H9 (cell line): ENCODE measurements at regions not wholly inside any gene's neighbourhood (a gene's known extent, or its start where the extent isn't known, plus 50 kb on each side); places are given as distances from the start of the nearest gene placed in this dataset.

Source experiments
- DNase-seq: peaks from one replicate; pipeline ENCODE4 v3.0.0-alpha.2; 2017
- H2AFZ ChIP-seq: one replicate; pipeline ENCODE4 v1.6.1; 2013; ENCODE audit warnings: mild to moderate bottlenecking, low read length, control low read depth, moderate library complexity
- H2AK5ac ChIP-seq: 2 replicates; pipeline ENCODE4 v1.6.1; 2013; ENCODE audit warnings: low read length, control low read depth, mixed read lengths; ENCODE audit not compliant: insufficient read length
- H2BK120ac ChIP-seq: one replicate; pipeline ENCODE4 v1.6.1; 2013; ENCODE audit warnings: low read depth, mild to moderate bottlenecking, low read length, control low read depth, inconsistent platforms; ENCODE audit not compliant: poor library complexity, severe bottlenecking
- H2BK12ac ChIP-seq: 2 replicates; pipeline ENCODE4 v1.6.1; 2013; ENCODE audit warnings: low read length, control low read depth, mixed read lengths, low read depth; ENCODE audit not compliant: insufficient read length
- H2BK15ac ChIP-seq: 2 replicates; pipeline ENCODE4 v1.6.1; 2013; ENCODE audit warnings: low read depth, low read length, control low read depth
- H2BK20ac ChIP-seq: one replicate; pipeline ENCODE4 v1.6.1; 2013; ENCODE audit warnings: low read depth, mild to moderate bottlenecking, low read length, control low read depth, inconsistent platforms; ENCODE audit not compliant: poor library complexity, severe bottlenecking
- H2BK5ac ChIP-seq: 2 replicates; pipeline ENCODE4 v1.6.1; 2013; ENCODE audit warnings: low read length, control low read depth, mixed read lengths; ENCODE audit not compliant: insufficient read length
- H3K14ac ChIP-seq: 2 replicates; pipeline ENCODE4 v1.6.1; 2013; ENCODE audit warnings: low read length, control low read depth; ENCODE audit not compliant: insufficient read depth
- H3K18ac ChIP-seq: 2 replicates; pipeline ENCODE4 v1.6.1; 2013; ENCODE audit warnings: low read depth, mild to moderate bottlenecking, mixed read lengths, low read length, control low read depth; ENCODE audit not compliant: insufficient read length
- H3K23ac ChIP-seq: 2 replicates; pipeline ENCODE4 v1.6.1; 2013; ENCODE audit warnings: low read length, control low read depth, mixed read lengths, low read depth; ENCODE audit not compliant: insufficient read length
- H3K23me2 ChIP-seq: 2 replicates; pipeline ENCODE4 v1.6.1; 2013; ENCODE audit warnings: low read depth, mild to moderate bottlenecking, mixed read lengths, low read length, control low read depth; ENCODE audit not compliant: insufficient read length, poor library complexity, severe bottlenecking
- H3K27ac ChIP-seq: 2 replicates; pipeline ENCODE4 v1.5.1; 2013; ENCODE audit warnings: low read length, control low read depth, mixed read lengths, low read depth; ENCODE audit not compliant: insufficient read length
- H3K27me3 ChIP-seq: 2 replicates; pipeline ENCODE4 v1.6.1; 2013; ENCODE audit warnings: low read length, control low read depth, inconsistent platforms; ENCODE audit not compliant: insufficient read depth
- H3K4ac ChIP-seq: 2 replicates; pipeline ENCODE4 v1.6.1; 2013; ENCODE audit warnings: low read depth, mild to moderate bottlenecking, control low read depth, inconsistent platforms, low read length, moderate library complexity
- H3K4me1 ChIP-seq: 2 replicates; pipeline ENCODE4 v1.6.1; 2013; ENCODE audit warnings: low read length, control low read depth, inconsistent platforms; ENCODE audit not compliant: insufficient read depth
- H3K4me2 ChIP-seq: 2 replicates; pipeline ENCODE4 v1.6.1; 2013; ENCODE audit warnings: low read length, control low read depth, mixed read lengths; ENCODE audit not compliant: insufficient read length, insufficient read depth
- H3K56ac ChIP-seq: 2 replicates; pipeline ENCODE4 v1.6.1; 2013; ENCODE audit warnings: low read depth, mild to moderate bottlenecking, mixed read lengths, low read length, control low read depth; ENCODE audit not compliant: insufficient read length
- H3K79me1 ChIP-seq: 2 replicates; pipeline ENCODE4 v1.6.1; 2013; ENCODE audit warnings: low read depth, mild to moderate bottlenecking, moderate library complexity, low read length, control low read depth, inconsistent platforms; ENCODE audit not compliant: insufficient read depth, poor library complexity, severe bottlenecking
- H3K79me2 ChIP-seq: 2 replicates; pipeline ENCODE4 v1.6.1; 2013; ENCODE audit warnings: low read length, control low read depth, inconsistent platforms; ENCODE audit not compliant: insufficient read depth
- H3K9ac ChIP-seq: 2 replicates; pipeline ENCODE4 v1.6.1; 2013; ENCODE audit warnings: low read length, control low read depth, mixed read lengths; ENCODE audit not compliant: insufficient read length; ENCODE audit errors: extremely low read depth
- H3K9me3 ChIP-seq: one replicate; pipeline ENCODE4 v1.6.1; 2013; ENCODE audit warnings: low read depth, low read length, inconsistent platforms; ENCODE audit not compliant: control insufficient read depth
- H3T11ph ChIP-seq: one replicate; pipeline ENCODE4 v1.6.1; 2013; ENCODE audit warnings: mild to moderate bottlenecking, low read length, control low read depth, inconsistent platforms
- H4K20me1 ChIP-seq: one replicate; pipeline ENCODE4 v1.6.1; 2013; ENCODE audit not compliant: control insufficient read depth, insufficient read length, insufficient read depth
- H4K5ac ChIP-seq: 2 replicates; pipeline ENCODE4 v1.6.1; 2013; ENCODE audit warnings: low read depth, mild to moderate bottlenecking, mixed read lengths, low read length, control low read depth; ENCODE audit not compliant: insufficient read length
- H4K8ac ChIP-seq: replicated peaks from 2 replicates; pipeline ENCODE4 v1.6.1; 2013; ENCODE audit warnings: low read length, control low read depth, mixed read lengths, low read depth; ENCODE audit not compliant: insufficient read length
- H4K91ac ChIP-seq: 2 replicates; pipeline ENCODE4 v1.6.1; 2013; ENCODE audit warnings: low read depth, mild to moderate bottlenecking, moderate library complexity, mixed read lengths, low read length, control low read depth; ENCODE audit not compliant: insufficient read length
- H3K27ac Mint-ChIP-seq, 3 experiments: 2 replicates in 2 of 3; 3 replicates in 1 of 3; pipeline ENCODE4 v1.8.0; 2020 to 2021; ENCODE audit warnings: mixed read lengths in 3 of 3, mild to moderate bottlenecking in 1 of 3, moderate library complexity in 1 of 3
- H3K27me3 Mint-ChIP-seq: 2 replicates; pipeline ENCODE4 v1.8.0; 2021; ENCODE audit warnings: low read depth, mild to moderate bottlenecking, moderate library complexity, mixed read lengths
- H3K36me3 Mint-ChIP-seq, 3 experiments: 2 replicates in 2 of 3; 3 replicates in 1 of 3; pipeline ENCODE4 v1.8.0; 2020 to 2021; ENCODE audit warnings: low read depth in 3 of 3, mixed read lengths in 3 of 3; ENCODE audit not compliant: insufficient read depth in 1 of 3
- H3K4me1 Mint-ChIP-seq, 2 experiments: 2 replicates each; pipeline ENCODE4 v1.8.0; 2020; ENCODE audit warnings: mixed read lengths in 2 of 2
- H3K4me3 Mint-ChIP-seq, 2 experiments: 2 replicates in 1 of 2; 3 replicates in 1 of 2; pipeline ENCODE4 v1.8.0; 2020 to 2021; ENCODE audit warnings: mild to moderate bottlenecking in 2 of 2, mixed read lengths in 2 of 2, moderate library complexity in 1 of 2
- H3K9me3 Mint-ChIP-seq, 2 experiments: 2 replicates in 1 of 2; 3 replicates in 1 of 2; pipeline ENCODE4 v1.8.0; 2020; ENCODE audit warnings: mild to moderate bottlenecking in 2 of 2, mixed read lengths in 2 of 2, moderate library complexity in 1 of 2
- WGBS: extraction: QIAGEN DNeasy Blood & Tissue Kit; methylation state at CpG from one replicate; pipeline ENCODE4 v1.1.7; 2013; ENCODE audit warnings: missing lambda C conversion rate, low lambda C conversion rate, mixed read lengths; ENCODE audit not compliant: insufficient read length; ENCODE audit errors: extremely low coverage; 5-methylcytosine and 5-hydroxymethylcytosine counted together
- TF ChIP-seq, protein P1 (sequence below): fragments of 200-600 bp; sonication (generic); conservative IDR thresholded peaks from 3 replicates; pipeline ENCODE4 v1.8.0; 2021; ENCODE audit warnings: antibody characterized with exemption, mild to moderate bottlenecking

DNA sequence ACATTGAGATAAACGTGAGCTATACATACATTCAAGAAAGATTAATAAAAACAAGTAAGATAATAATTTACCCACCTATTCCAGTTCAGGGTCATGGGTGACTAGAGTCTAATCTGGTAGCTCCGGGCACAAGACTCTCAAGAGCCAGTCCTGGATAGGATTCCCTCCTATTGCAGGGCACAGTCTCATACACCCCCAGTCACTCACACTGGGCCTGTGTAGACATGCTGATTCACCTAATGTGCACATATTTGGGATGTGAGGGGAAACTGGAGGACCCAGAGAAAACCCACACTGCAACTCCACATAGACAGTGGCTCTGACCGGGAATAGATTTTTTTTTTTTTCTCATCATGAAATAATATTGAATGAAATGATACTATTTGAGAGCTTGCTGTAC is 81.5 kb upstream of the THUMPD2 start:
- Histone ChIP-seq H3K4me1 (no peaks in the 10 kb centered on the region), H4K8ac (no peak overlapping the region), H3K23me2 (no peaks in the 10 kb centered on the region), H3K27me3 (no peaks in the 10 kb centered on the region), H2BK15ac (no peak overlapping the region), H3K23ac (no peak overlapping the region), H2BK20ac (no peak overlapping the region), H3K14ac (no peak overlapping the region), H4K91ac (no peak overlapping the region), H2BK12ac (no peak overlapping the region), H4K20me1 (no peaks in the 10 kb centered on the region), H3T11ph (no peak overlapping the region), H2AK5ac (no peak overlapping the region), H2AFZ (no peak overlapping the region), H3K56ac (no peak overlapping the region), H3K27ac (no peak overlapping the region), H3K4ac (no peak overlapping the region), H4K5ac (no peak overlapping the region), H3K9ac (no peak overlapping the region), H2BK120ac (no peak overlapping the region), H3K4me2 (no peak overlapping the region), H3K9me3 (no peaks in the 10 kb centered on the region), H3K79me1 (no peaks in the 10 kb centered on the region), H2BK5ac (no peak overlapping the region), H3K79me2 (no peaks in the 10 kb centered on the region), H3K18ac (no peak overlapping the region)
- WGBS: no CpG with 5 or more reads among the region's 3 CpGs
- no peak overlapping the region for H3K4me3 Mint-ChIP-seq
- TF ChIP-seq, protein P1, sequence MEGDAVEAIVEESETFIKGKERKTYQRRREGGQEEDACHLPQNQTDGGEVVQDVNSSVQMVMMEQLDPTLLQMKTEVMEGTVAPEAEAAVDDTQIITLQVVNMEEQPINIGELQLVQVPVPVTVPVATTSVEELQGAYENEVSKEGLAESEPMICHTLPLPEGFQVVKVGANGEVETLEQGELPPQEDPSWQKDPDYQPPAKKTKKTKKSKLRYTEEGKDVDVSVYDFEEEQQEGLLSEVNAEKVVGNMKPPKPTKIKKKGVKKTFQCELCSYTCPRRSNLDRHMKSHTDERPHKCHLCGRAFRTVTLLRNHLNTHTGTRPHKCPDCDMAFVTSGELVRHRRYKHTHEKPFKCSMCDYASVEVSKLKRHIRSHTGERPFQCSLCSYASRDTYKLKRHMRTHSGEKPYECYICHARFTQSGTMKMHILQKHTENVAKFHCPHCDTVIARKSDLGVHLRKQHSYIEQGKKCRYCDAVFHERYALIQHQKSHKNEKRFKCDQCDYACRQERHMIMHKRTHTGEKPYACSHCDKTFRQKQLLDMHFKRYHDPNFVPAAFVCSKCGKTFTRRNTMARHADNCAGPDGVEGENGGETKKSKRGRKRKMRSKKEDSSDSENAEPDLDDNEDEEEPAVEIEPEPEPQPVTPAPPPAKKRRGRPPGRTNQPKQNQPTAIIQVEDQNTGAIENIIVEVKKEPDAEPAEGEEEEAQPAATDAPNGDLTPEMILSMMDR: no peak
- peaks cover 23 to 37% of the 10 kb centered on the region in 2 experiments for H3K9me3 Mint-ChIP-seq
- H3K27ac Mint-ChIP-seq: no peak overlapping the region
- H3K36me3 Mint-ChIP-seq: peaks cover 11 to 25% (median 20%) of the 10 kb centered on the region in 3 experiments
- no peaks in the 10 kb centered on the region for H3K4me1 Mint-ChIP-seq
- DNase-seq: no peak
- no peaks in the 10 kb centered on the region for H3K27me3 Mint-ChIP-seq
